Panc1 (cell line): ENCODE measurements at regions not wholly inside any gene's neighbourhood (a gene's known extent, or its start where the extent isn't known, plus 50 kb on each side); places are given as distances from the start of the nearest gene placed in this dataset.

Experiments
- POLR2AphosphoS5 ChIP-seq: IDR thresholded peaks from 2 replicates; pipeline ENCODE4 v1.6.1; 2012; ENCODE audit warnings: mild to moderate bottlenecking, low read depth, low read length, moderate library complexity
- TCF7L2 ChIP-seq: IDR thresholded peaks from 2 replicates; pipeline ENCODE4 v1.6.1; 2011; ENCODE audit warnings: mild to moderate bottlenecking, low read depth, low read length, inconsistent platforms
- TF ChIP-seq, protein P1 (sequence below): fragments of 450-650 bp; IDR thresholded peaks from 2 replicates; pipeline ENCODE4 v1.5.1; 2017; ENCODE audit warnings: mild to moderate bottlenecking

- TF ChIP-seq, protein P1, sequence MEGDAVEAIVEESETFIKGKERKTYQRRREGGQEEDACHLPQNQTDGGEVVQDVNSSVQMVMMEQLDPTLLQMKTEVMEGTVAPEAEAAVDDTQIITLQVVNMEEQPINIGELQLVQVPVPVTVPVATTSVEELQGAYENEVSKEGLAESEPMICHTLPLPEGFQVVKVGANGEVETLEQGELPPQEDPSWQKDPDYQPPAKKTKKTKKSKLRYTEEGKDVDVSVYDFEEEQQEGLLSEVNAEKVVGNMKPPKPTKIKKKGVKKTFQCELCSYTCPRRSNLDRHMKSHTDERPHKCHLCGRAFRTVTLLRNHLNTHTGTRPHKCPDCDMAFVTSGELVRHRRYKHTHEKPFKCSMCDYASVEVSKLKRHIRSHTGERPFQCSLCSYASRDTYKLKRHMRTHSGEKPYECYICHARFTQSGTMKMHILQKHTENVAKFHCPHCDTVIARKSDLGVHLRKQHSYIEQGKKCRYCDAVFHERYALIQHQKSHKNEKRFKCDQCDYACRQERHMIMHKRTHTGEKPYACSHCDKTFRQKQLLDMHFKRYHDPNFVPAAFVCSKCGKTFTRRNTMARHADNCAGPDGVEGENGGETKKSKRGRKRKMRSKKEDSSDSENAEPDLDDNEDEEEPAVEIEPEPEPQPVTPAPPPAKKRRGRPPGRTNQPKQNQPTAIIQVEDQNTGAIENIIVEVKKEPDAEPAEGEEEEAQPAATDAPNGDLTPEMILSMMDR = no peak
- no peak for TF ChIP-seq TCF7L2
- no peak for TF ChIP-seq POLR2AphosphoS5
Observed at GRCh38 chrX:23248187-23248586, 86.5 kb upstream of the PTCHD1 start.
